ENCODE measurements at regions not wholly inside any gene's neighbourhood (a gene's known extent, or its start where the extent isn't known, plus 50 kb on each side); places are given as distances from the start of the nearest gene placed in this dataset.
"Not testable (repeated sequence)": the region's sequence is repeated elsewhere in the genome, so short reads cannot be mapped to it uniquely, and the experiment has no call there.

DNA sequence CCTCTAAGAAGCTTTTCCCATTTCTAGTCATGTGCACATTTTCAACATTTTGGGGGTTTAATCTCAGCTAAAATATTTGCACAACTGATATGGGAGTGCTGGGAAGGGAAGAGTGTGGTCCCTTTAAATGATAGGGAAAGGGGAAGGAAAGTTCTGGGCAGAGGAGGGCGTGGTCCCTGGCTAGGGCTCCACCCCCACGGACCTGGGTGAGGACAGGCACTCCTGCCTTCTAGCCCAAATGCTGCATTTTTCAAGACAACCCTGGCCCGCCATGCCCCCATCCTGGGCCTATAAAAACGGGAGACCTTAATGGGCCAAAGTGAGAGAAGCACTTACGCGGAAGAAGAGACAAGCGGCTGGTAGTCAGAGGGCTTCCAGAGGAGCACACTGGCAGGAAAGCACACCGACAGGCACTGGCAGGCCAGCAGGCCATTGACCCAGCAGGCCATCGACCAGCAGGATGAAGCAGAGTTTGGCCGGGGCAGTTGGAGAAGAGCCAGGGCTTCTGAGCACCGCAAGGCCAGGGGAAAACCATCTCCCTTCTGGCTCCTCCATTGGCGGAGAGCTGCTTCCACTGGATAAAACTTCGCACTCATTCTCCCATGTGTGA is 266.7 kb downstream of the SPRY2 start:
- no peak for DNase-seq

DNA sequence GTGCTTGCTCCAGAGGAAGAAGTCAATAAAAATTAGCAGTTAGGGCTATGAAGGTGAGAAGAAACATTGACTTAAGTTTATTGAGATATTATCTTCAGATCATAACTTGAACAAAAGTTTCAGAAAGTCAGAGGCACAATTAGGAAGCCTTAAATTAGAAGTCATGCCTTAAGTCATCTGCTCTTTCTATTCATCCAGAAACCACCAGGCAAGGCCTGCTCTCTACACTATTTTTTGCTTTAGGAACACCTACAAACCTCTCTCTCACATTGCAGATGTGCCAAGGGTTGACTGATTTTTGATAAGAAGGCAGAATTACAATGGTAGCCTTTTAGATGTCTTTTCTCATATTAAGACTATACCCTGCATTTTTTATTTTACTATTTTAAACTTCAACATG is 268.7 kb downstream of the SPRY2 start:
- DNase-seq, result no peak

- DNase-seq, result no peak
Measured at GRCh38 chr13:80070024-80070703, 270.8 kb downstream of the SPRY2 start.

- no peak for DNase-seq
Measured at GRCh38 chr13:80069374-80069773, 271.6 kb downstream of the SPRY2 start.

DNA sequence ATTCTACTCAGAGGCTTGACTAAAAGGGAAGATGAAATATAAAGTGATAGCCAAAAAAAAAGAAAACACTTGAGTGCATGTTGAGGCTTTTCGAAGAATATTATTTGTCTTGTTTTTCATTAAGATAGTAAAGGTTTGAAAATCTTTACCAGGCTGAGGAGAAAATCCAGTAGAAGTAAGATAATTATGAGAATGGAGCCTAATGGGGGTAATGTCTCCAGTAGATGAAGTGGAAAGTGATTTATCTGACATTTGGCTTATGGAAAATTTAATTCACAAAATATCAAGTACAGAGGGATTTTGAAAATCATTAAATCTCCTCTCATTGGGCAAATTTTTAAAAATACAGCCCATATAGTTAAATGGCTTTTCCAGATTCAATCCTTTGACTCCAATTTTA is 274.9 kb downstream of the SPRY2 start:
- DNase-seq, result no peak

- not testable (repeated sequence) for DNase-seq
Measured at GRCh38 chr13:80062416-80062815, 278.5 kb downstream of the SPRY2 start.

GRCh38 chr13:80059789-80060188 is 281.1 kb downstream of the SPRY2 start:
- no peak for DNase-seq

DNA sequence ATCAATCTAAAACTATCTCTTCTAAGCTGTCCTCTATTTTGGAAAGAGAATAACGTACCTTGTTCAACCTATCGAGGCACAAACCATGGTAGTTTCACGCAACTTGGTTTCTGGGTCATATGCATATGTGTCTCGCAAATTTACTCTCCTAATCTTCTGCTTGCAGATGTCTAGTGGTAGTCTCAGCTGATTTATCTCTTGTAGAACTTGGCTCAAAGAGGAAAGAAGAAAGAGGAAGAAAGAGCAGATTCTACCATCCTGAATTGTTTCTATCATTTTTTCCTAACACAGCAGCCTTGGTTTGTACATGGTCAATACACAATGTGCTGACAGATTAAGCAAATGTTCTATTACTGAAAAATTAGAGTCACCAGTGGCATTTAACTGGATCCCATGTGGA is 282.3 kb downstream of the SPRY2 start:
- DNase-seq, result no peak

DNA sequence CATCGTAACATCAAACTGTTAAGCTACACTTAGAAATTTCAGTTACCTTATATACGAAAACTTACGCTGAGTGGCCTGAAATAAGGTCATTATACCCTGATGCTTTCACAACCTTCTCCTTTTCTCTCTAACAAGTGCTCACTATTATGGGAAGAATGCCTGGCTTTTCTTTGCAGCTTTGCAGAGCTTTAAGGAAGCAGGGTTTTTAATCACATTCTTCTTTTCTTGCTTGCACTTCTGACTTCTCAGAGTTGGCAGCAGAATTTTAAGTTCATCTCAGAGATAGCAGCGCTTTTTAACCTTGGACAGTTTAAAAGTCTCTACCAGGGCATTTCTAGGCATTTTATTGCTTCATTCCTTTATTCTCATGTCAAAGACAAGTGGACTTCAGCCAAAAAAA is 285.1 kb downstream of the SPRY2 start:
- DNase-seq, result no peak

DNA sequence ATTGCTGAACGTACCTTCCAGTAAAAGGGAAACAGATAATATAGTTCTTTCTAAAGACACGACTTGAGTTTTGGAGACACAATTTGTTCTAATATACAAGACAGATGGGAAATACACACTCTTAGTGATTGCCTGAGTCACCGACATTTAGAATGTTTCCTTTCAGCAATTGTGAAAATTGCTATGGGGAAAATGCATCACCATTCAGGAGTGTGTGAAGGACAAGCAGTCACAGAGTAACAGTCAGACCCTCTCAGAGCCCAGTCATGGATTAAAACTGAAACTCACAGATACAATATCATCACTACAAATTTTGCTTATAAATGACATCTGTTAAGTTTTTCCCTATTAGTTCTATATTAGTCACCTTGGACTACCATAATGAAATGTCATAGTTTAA is 286.1 kb downstream of the SPRY2 start:
- no peak for DNase-seq

DNA sequence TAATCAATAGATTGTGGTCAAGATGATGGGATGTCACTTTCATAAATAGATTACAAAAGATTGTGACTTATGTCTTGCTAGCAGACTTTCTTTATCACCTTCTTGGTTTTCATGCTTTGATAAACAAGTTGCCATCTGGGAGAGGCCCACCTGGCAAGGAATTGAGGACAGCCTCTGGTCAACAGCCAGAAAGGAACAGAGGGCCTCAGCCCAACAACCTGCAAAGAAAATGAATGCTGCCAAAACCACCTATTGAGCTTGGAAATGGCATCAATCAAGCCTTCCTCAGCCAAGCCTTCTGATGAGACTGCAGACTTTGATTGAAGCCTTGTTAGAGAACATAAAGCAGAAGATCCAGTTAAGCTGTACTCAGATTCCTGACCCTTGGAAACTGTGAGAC is 288.6 kb downstream of the SPRY2 start:
- no peak for DNase-seq

GRCh38 chr13:80050252-80050651 is 290.7 kb downstream of the SPRY2 start:
- DNase-seq, result no peak

DNA sequence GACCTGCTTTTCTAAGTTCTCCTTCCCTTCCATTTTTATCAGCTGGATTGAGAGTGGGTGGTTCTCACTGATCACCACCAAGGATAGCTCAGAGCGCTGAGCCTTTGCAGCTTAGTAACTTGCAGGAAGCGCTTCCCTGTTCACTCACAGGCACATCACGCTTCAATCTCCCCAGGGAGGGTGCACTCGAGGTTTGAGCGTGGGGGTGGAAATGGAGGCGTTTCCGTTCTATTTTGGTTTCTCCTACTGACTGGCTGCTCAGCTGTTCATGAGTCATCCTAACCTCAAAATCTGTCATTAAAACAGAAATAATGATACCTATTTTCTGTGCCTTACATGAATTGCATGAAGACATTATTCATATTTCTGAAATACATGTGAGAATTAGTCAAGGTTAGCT is 292.1 kb downstream of the SPRY2 start:
- DNase-seq, result no peak

- DNase-seq, result no peak
Measured at GRCh38 chr13:80048030-80048429, 292.9 kb downstream of the SPRY2 start.

DNA sequence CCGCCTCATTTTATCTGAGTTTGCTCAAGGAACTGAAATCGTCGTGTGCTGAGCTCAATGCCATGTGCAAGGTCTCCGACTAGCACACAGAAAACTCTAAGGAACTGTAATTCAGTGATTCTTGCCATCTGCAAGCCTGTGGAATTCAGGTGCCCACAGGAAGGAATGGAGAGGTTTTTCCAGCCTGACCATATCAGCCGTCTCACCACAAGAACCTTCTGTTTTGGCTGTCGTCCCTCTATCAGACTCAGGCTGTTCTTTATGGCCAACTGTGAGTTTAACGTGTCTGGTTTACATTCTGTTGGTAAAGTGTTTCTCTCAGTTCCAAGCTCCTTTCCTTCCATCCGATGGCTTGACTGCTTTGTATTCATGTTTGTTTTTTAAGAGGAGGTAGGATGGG is 293.5 kb downstream of the SPRY2 start:
- DNase-seq, result no peak

DNA sequence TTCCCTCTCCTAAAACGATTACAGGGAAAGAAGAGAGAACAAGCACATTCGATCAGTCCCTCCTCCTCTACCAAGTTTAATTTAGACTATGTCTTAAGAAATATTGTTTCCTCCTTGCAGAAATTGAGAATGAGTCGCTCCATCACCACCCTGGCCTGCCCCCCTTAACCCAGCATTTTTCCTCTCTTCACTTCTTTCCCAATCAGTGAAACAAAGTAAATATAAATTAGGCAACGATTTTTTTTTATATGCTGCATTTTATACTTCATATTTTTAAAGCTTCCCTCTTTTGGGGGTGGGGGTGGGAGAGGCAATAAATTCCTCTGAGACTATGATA is 300.0 kb downstream of the SPRY2 start:
- DNase-seq, result no peak

DNA sequence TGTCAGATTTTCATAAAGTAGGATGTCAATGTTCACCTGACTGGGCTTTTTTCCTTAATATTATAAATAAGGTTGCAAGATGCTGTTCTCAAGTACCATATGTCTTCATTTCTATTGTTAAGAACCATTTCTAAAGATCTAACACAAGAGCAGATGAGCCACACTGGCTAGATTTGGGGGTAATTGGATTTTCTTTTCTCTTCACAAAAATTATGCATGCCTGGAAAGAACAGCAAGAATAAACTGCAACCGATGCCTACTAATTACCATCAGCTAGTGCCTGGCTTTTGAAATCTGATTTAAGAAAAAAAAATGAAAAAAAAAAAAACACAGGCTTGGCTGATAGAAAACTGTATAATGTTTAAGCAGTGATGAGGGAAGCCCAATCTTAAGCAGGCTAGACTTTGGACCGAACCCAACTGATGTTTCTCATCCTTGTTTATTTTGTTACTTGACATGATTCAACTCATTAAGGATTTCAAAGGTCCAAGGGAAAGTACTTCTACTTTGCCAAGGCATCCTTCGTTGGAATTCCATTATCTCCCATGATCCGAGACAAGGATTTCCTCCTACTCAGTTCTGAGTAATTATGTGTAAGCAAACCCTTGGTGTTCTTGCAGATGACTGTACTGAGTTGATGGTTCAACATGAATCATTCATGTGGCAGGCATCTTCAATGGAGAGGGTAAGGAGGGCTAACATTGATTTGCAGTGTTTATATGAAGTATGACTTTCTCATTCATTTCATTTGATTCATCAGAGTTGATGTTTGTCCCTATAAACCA is 300.5 kb downstream of the SPRY2 start:
- no peak for DNase-seq

- DNase-seq, result no peak
Measured at GRCh38 chr13:80039000-80039399, 301.9 kb downstream of the SPRY2 start.

GRCh38 chr13:80038371-80038770 is 302.6 kb downstream of the SPRY2 start:
- no peak for DNase-seq

GRCh38 chr13:80037505-80037888 is 303.4 kb downstream of the SPRY2 start:
- no peak for DNase-seq

GRCh38 chr13:80036845-80037504 is 304.0 kb downstream of the SPRY2 start:
- no peak for DNase-seq

DNA sequence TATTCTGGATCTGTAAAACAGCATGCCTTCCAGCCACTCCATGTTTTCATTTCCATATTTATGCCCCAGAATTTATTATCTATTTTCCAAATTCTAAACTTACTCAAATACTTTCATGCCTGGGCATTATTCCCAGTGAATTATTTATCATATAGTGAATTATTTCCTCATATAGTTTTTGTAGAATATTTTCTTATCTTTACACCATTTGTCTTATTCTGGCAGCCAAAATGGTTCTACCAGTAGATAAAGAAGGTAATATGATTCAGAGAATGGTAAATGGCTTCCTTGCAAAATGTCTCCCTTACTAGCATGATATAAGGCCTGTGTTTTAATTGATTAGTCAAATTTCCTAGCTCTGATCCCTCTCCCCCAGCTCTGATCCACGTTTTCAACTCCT is 305.8 kb downstream of the SPRY2 start:
- DNase-seq, result no peak

GRCh38 chr13:80033951-80034350 is 307.0 kb downstream of the SPRY2 start:
- no peak for DNase-seq

GRCh38 chr13:80033286-80033685 is 307.6 kb downstream of the SPRY2 start:
- DNase-seq, result no peak

Data from NCI-H2081 treated with DMSO at 0.1 percent for 48 hours (cell line).